B cell (primary cell): ENCODE measurements at regions not wholly inside any gene's neighbourhood (a gene's known extent, or its start where the extent isn't known, plus 50 kb on each side); places are given as distances from the start of the nearest gene placed in this dataset.

Experiments
- ATAC-seq: fragments of 200-7000 bp; cut with Tn5 transposase; one replicate; pipeline ENCODE4 v1.10.0; 2021; ENCODE audit warnings: low read depth, mild to moderate bottlenecking, moderate number of reproducible peaks, moderate library complexity
- CTCF ChIA-PET: fragments of 350-600 bp; sonication (Branson Sonifier 250); formaldehyde crosslinking; loops from one replicate; lab custom pipeline; 2021; ENCODE audit warnings: antibody characterized with exemption, inconsistent platforms; lab: Charles Lee
- POLR2A ChIA-PET: fragments of 350-600 bp; sonication (Branson Sonifier 250); formaldehyde crosslinking; loops from one replicate; lab custom pipeline; 2021; ENCODE audit warnings: antibody characterized with exemption; lab: Charles Lee
- DNase-seq: peaks from one replicate; pipeline ENCODE4 v3.0.0; 2013
- H2AFZ ChIP-seq: 2 replicates; pipeline ENCODE4 v1.6.1; 2012; ENCODE audit warnings: mild to moderate bottlenecking, low read depth, low read length; ENCODE audit not compliant: insufficient read depth, poor library complexity, severe bottlenecking
- H3K27ac ChIP-seq, 2 donors: 1 replicate in 1 of 2; 2 replicates in 1 of 2; pipeline ENCODE4 v1.5.1; 2012 to 2013; ENCODE audit warnings: low read length in 2 of 2, mild to moderate bottlenecking in 2 of 2, moderate library complexity in 1 of 2
- H3K27me3 ChIP-seq, 4 experiments: fragments of 200-600 bp in 1 of 4; sonication (generic) in 1 of 4; replicated peaks in 1 of 4; 1 replicate in 2 of 4; 2 replicates in 2 of 4; pipeline versions ENCODE4 v1.6.1 to v1.7.0; 2013 to 2016; ENCODE audit warnings: low read length in 3 of 4, mild to moderate bottlenecking in 2 of 4, mixed read lengths in 1 of 4, moderate library complexity in 1 of 4; ENCODE audit not compliant: insufficient read depth in 4 of 4, control insufficient read depth in 3 of 4; ENCODE audit errors: control extremely low read depth in 1 of 4
- H3K36me3 ChIP-seq, 2 experiments: replicated peaks in 1 of 2; 1 replicate in 1 of 2; 2 replicates in 1 of 2; pipeline versions ENCODE4 v1.6.1 to v1.7.1; 2013; ENCODE audit warnings: low read length in 1 of 2; ENCODE audit not compliant: insufficient read depth in 2 of 2, control insufficient read depth in 1 of 2; ENCODE audit errors: control extremely low read depth in 1 of 2, extremely low read depth in 1 of 2
- H3K4me1 ChIP-seq, 2 donors: fragments of 200-600 bp in 1 of 2; sonication (generic) in 1 of 2; 1 replicate in 1 of 2; 2 replicates in 1 of 2; pipeline versions ENCODE4 v1.5.1 to v1.6.1; 2013 to 2017; ENCODE audit warnings: low read length in 2 of 2; ENCODE audit not compliant: control insufficient read depth in 2 of 2, insufficient read depth in 2 of 2
- H3K4me2 ChIP-seq: replicated peaks from 2 replicates; pipeline ENCODE3; 2012; ENCODE audit warnings: mild to moderate bottlenecking, low read depth, low read length; ENCODE audit not compliant: poor library complexity, severe bottlenecking
- H3K4me3 ChIP-seq, 5 experiments: fragments of 200-600 bp in 1 of 5; sonication (generic) in 1 of 5; 1 replicate in 3 of 5; 2 replicates in 2 of 5; pipeline versions ENCODE4 v1.5.1 to v1.7.0; 2011 to 2016; ENCODE audit warnings: low read length in 4 of 5, mild to moderate bottlenecking in 4 of 5, low read depth in 2 of 5, control low read depth in 1 of 5, moderate library complexity in 1 of 5; ENCODE audit not compliant: insufficient read depth in 1 of 5; ENCODE audit errors: control extremely low read depth in 1 of 5, extremely low read depth in 1 of 5
- H3K79me2 ChIP-seq: fragments of 200-600 bp; sonication (generic); one replicate; pipeline ENCODE4 v1.6.0; 2016; ENCODE audit warnings: low read length; ENCODE audit not compliant: control insufficient read depth, insufficient read depth
- H3K9ac ChIP-seq: fragments of 200-600 bp; sonication (generic); 2 replicates; pipeline ENCODE4 v1.6.1; 2017; ENCODE audit warnings: mild to moderate bottlenecking, low read length, moderate library complexity
- H3K9me3 ChIP-seq, 3 donors: one replicate each; pipeline versions ENCODE4 v1.6.1 to v1.7.1; 2013; ENCODE audit warnings: low read length in 2 of 3; ENCODE audit not compliant: control insufficient read depth in 2 of 3, insufficient read depth in 1 of 3; ENCODE audit errors: control extremely low read depth in 1 of 3
- H4K20me1 ChIP-seq: 2 replicates; pipeline ENCODE4 v1.6.0; 2012; ENCODE audit warnings: mild to moderate bottlenecking, low read length; ENCODE audit not compliant: insufficient read depth, control insufficient read depth, poor library complexity, severe bottlenecking
- H3K27ac Mint-ChIP-seq: one replicate; pipeline ENCODE4 v1.8.0; 2021; ENCODE audit warnings: mixed read lengths
- H3K27me3 Mint-ChIP-seq: one replicate; pipeline ENCODE4 v1.8.0; 2021; ENCODE audit warnings: mixed read lengths
- H3K4me1 Mint-ChIP-seq: one replicate; pipeline ENCODE4 v1.8.0; 2021; ENCODE audit warnings: mixed read lengths
- H3K4me3 Mint-ChIP-seq: one replicate; pipeline ENCODE4 v1.8.0; 2021; ENCODE audit warnings: mixed read lengths
- H3K9me3 Mint-ChIP-seq: one replicate; pipeline ENCODE4 v1.8.0; 2022; ENCODE audit warnings: mixed read lengths; ENCODE audit not compliant: insufficient read depth
- EZH2 ChIP-seq: IDR thresholded peaks from 2 replicates; pipeline ENCODE4 v1.6.1; 2012; ENCODE audit warnings: borderline replicate concordance, low read depth, mild to moderate bottlenecking, moderate library complexity, low read length; ENCODE audit not compliant: insufficient read depth, poor library complexity, severe bottlenecking
- WGBS: methylation state at CpG from one replicate; pipeline ENCODE4 v1.1.5; 2013; ENCODE audit warnings: missing lambda C conversion rate; ENCODE audit not compliant: insufficient coverage; 5-methylcytosine and 5-hydroxymethylcytosine counted together
- intact Hi-C: fragments of 100-400 bp; cut with micrococcal nuclease; formaldehyde crosslinking; loops from one replicate; pipeline ENCODE4 v1.10.0; 2022
- TF ChIP-seq, protein P1 (sequence below): fragments of 200-600 bp; IDR thresholded peaks from one replicate; pipeline ENCODE4 v1.8.0; 2022; ENCODE audit warnings: antibody characterized with exemption, mild to moderate bottlenecking

DNA sequence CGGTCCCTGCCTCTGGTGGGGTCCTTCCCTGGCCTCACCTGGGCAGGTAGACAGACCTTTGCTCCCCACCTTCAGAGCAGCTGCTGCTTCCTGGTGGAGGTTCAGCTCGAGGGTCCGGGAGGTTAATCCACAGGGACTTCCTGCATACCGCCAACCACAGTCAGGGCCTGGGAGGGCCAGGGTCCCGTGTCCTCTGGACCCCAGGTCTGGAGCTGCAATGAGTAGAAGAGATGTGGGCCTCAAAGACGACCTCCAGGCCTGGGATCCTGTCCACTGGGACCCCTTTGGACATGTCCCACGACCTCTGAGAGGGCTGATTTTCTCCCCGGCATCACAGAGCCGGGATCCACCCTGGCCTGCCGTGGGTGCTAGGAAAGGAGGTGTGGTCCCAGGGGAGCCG is 223.3 kb upstream of the TCERG1L start:
- intact Hi-C loops = no loop called here
- no peak overlapping the region for H3K27ac Mint-ChIP-seq
- POLR2A ChIA-PET = no interaction called here
- Histone ChIP-seq H3K4me2 (no peak overlapping the region), H3K27me3 (no peaks in the 10 kb centered on the region), H3K9ac (no peak overlapping the region), H3K9me3 (peaks cover 0 to 28% (median 0%) of the 10 kb centered on the region in 3 donors), H3K27ac (no peak overlapping the region), H2AFZ (no peak overlapping the region), H3K36me3 (no peaks in the 10 kb centered on the region), H4K20me1 (no peaks in the 10 kb centered on the region), H3K79me2 (no peaks in the 10 kb centered on the region), H3K4me3 (no peak overlapping the region), H3K4me1 (no peaks in the 10 kb centered on the region)
- DNase-seq (no peak), ATAC-seq (no peak)
- H3K4me1 Mint-ChIP-seq = no peaks in the 10 kb centered on the region
- 88% methylated on average over 5 of the region's 11 CpGs for WGBS
- no peaks in the 10 kb centered on the region for H3K27me3 Mint-ChIP-seq
- TF ChIP-seq, protein P1, sequence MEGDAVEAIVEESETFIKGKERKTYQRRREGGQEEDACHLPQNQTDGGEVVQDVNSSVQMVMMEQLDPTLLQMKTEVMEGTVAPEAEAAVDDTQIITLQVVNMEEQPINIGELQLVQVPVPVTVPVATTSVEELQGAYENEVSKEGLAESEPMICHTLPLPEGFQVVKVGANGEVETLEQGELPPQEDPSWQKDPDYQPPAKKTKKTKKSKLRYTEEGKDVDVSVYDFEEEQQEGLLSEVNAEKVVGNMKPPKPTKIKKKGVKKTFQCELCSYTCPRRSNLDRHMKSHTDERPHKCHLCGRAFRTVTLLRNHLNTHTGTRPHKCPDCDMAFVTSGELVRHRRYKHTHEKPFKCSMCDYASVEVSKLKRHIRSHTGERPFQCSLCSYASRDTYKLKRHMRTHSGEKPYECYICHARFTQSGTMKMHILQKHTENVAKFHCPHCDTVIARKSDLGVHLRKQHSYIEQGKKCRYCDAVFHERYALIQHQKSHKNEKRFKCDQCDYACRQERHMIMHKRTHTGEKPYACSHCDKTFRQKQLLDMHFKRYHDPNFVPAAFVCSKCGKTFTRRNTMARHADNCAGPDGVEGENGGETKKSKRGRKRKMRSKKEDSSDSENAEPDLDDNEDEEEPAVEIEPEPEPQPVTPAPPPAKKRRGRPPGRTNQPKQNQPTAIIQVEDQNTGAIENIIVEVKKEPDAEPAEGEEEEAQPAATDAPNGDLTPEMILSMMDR = no peak
- no peak for TF ChIP-seq EZH2
- no peaks in the 10 kb centered on the region for H3K9me3 Mint-ChIP-seq
- H3K4me3 Mint-ChIP-seq = no peak overlapping the region
- CTCF ChIA-PET = no interaction called here

DNA sequence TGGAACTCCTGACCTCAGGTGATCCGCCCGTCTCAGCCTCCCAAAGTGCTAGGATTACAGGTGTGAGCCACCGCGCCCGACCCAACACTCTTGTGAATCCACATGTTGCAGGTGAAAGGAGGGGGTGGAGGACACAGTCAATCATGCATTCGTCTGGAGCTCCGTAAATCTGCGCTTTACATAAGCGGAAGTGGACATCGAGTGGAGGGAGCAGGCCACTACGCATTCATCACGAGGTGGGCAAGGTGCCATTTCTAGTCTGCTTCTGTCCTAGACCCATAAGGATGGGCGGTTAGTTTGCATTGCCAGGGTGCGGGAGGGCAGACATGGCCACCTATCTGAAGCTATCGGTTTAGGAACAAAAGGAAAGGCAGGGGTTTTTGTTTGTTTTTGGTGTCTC is 225.2 kb upstream of the TCERG1L start:
- Mint-ChIP-seq H3K4me3 (no peak overlapping the region), H3K27ac (no peak overlapping the region), H3K4me1 (no peaks in the 10 kb centered on the region), H3K27me3 (no peaks in the 10 kb centered on the region), H3K9me3 (no peaks in the 10 kb centered on the region)
- POLR2A ChIA-PET = no interaction called here
- H3K36me3 ChIP-seq = no peaks in the 10 kb centered on the region
- no peaks in the 10 kb centered on the region for H3K27me3 ChIP-seq
- ATAC-seq (no peak), DNase-seq (no peak)
- no peak overlapping the region for H3K4me2 ChIP-seq
- no peaks in the 10 kb centered on the region for H4K20me1 ChIP-seq
- H3K79me2 ChIP-seq = no peaks in the 10 kb centered on the region
- no peak overlapping the region for H3K27ac ChIP-seq
- no peaks in the 10 kb centered on the region for H3K4me1 ChIP-seq
- H3K9ac ChIP-seq = no peak overlapping the region
- TF ChIP-seq EZH2 = no peak
- TF ChIP-seq, protein P1 = no peak
- CTCF ChIA-PET = no interaction called here
- H2AFZ ChIP-seq = no peak overlapping the region
- 87% methylated on average over 10 of the region's 15 CpGs for WGBS
- no peak overlapping the region for H3K4me3 ChIP-seq
- intact Hi-C loops = no loop called here
- H3K9me3 ChIP-seq = peaks cover 0 to 21% (median 0%) of the 10 kb centered on the region in 3 donors
